ENCODE measurements at regions not wholly inside any gene's neighbourhood (a gene's known extent, or its start where the extent isn't known, plus 50 kb on each side); places are given as distances from the start of the nearest gene placed in this dataset.

GRCh38 chr1:83115785-83116184 is 883.1 kb downstream of the TTLL7 start:
- SMC1A ChIA-PET (ENCODE audit: uncharacterized antibody, unreplicated experiment) = no interaction called here
- no peak overlapping the region for H3K4me3 ChIP-seq
- no peaks in the 10 kb centered on the region for H3K27me3 ChIP-seq (replicated peaks in 1 of 2; ENCODE audit: control insufficient read depth in 2 of 2, insufficient read depth in 2 of 2, low read length in 1 of 2)
- H3K4me2 ChIP-seq (ENCODE audit: control insufficient read depth, insufficient read depth) = no peak overlapping the region
- intact Hi-C loops (cut with micrococcal nuclease; ENCODE audit: unreplicated experiment) (no loop called here), in situ Hi-C loops (cut with MboI) (no loop called here)
- DNase-seq (ENCODE audit: low read depth, low spot score) (no peak), FAIRE-seq (no peak), ATAC-seq (no peak)
- no peak overlapping the region for H3K27ac ChIP-seq (ENCODE audit: control insufficient read depth, insufficient read depth)
- POLR2A ChIA-PET = no interaction called here
- no TSS peak for BruUV-seq (replicated peaks)
- no peaks in the 10 kb centered on the region for H3K9me3 ChIP-seq (replicated peaks; ENCODE audit: control insufficient read depth, insufficient read depth, low read length)
- no peak for TF ChIP-seq CHD2 (IDR thresholded peaks at IDR 0.05; ENCODE audit: borderline replicate concordance, low read depth, low read length)
- TF ChIP-seq BACH1 (IDR thresholded peaks at IDR 0.05; ENCODE audit: borderline replicate concordance) = no peak
- no peak for TF ChIP-seq SMC3 (IDR thresholded peaks at IDR 0.05; ENCODE audit: borderline replicate concordance, low read length)
- TF ChIP-seq ZNF384 (IDR thresholded peaks at IDR 0.05; ENCODE audit: borderline replicate concordance, low read depth, low read length) = no peak
- no peak for TF ChIP-seq SIN3A (IDR thresholded peaks at IDR 0.05; ENCODE audit: low read depth, low read length)
- no peak for TF ChIP-seq MAX (IDR thresholded peaks at IDR 0.05; ENCODE audit: low read depth, low read length)
- TF ChIP-seq MYB (IDR thresholded peaks at IDR 0.05; ENCODE audit: borderline replicate concordance, low read depth, low read length) = no peak
- no peak for TF ChIP-seq CREB1 (IDR thresholded peaks at IDR 0.05; ENCODE audit: low read depth)
- no peak for TF ChIP-seq FOS (IDR thresholded peaks at IDR 0.05; ENCODE audit: borderline replicate concordance, extremely low read depth, insufficient read length)
- TF ChIP-seq SIX5 (IDR thresholded peaks at IDR 0.05; ENCODE audit: low read depth, low read length, severe bottlenecking) = no peak
- no peak for TF ChIP-seq ZBTB4 (CRISPR knock-in tag; IDR thresholded peaks at IDR 0.05)
- no peak for TF ChIP-seq SREBF2 (IDR thresholded peaks at IDR 0.05; ENCODE audit: low read length)
- no peak for TF ChIP-seq ZBTB40 (IDR thresholded peaks at IDR 0.05; ENCODE audit: borderline replicate concordance)
- no peak for TF ChIP-seq SMAD5 (IDR thresholded peaks at IDR 0.05; ENCODE audit: low read depth)
- no peak for TF ChIP-seq POU2F2 (IDR thresholded peaks at IDR 0.05; ENCODE audit: borderline replicate concordance, low read depth, low read length)
- H3K36me3 ChIP-seq (ENCODE audit: control insufficient read depth in 2 of 2, insufficient read depth in 2 of 2, low read length in 1 of 2) = no peaks in the 10 kb centered on the region
- H4K20me1 ChIP-seq (ENCODE audit: control insufficient read depth, insufficient read depth) = no peaks in the 10 kb centered on the region
- CTCF ChIA-PET = interaction anchor here (1.5 kb wide), 1 partner anchor 17 kb away, joined by 3 read pairs; no protein-coding TSS in a partner anchor
- RAD21 ChIA-PET (ENCODE audit: unreplicated experiment) = no interaction called here
- WGBS (ENCODE audit: insufficient coverage, insufficient replicate concordance, low lambda C conversion rate, missing lambda C conversion rate) = 16% methylated on average over 2 of the region's 2 CpGs
- no peak overlapping the region for H2AFZ ChIP-seq (ENCODE audit: control insufficient read depth, low read depth, low read length)
- H3K9ac ChIP-seq (ENCODE audit: control insufficient read depth, insufficient read depth, low read length) = no peak overlapping the region
- no peaks in the 10 kb centered on the region for H3K79me2 ChIP-seq (ENCODE audit: control insufficient read depth, insufficient read depth, low read length)
- no peaks in the 10 kb centered on the region for H3K4me1 ChIP-seq (ENCODE audit: control insufficient read depth, insufficient read depth, low read length)
